ENCODE measurements at regions not wholly inside any gene's neighbourhood (a gene's known extent, or its start where the extent isn't known, plus 50 kb on each side); places are given as distances from the start of the nearest gene placed in this dataset.

DNA sequence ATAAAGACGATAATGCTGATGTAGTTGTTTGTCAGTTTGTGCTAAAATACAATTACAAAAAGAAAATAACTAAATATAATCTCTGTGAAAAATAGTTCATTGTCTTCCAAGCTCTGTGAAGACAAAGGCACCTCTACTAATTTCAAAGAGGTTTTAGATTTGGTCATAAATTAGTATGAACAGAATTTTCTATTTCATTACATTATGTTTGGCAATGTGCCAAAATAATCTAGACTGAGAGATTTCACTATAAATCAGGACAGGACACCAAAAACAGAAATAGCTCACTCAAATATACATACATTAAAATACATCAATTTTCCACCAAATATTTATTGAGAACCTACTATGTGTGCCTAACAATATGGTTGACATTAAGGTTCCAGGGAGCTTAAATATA, 264.9 kb upstream of the CCDC54 start:
- Histone ChIP-seq H3K27me3 (ENCODE audit: insufficient read depth, poor library complexity, severe bottlenecking) (no peaks in the 10 kb centered on the region), H3K36me3 (ENCODE audit: low read depth) (no peaks in the 10 kb centered on the region), H3K27ac (ENCODE audit: poor library complexity, severe bottlenecking) (no peak overlapping the region), H3K4me3 (ENCODE audit: severe bottlenecking) (no peak overlapping the region), H3K9me3 (ENCODE audit: severe bottlenecking) (no peaks in the 10 kb centered on the region), H3K4me1 (ENCODE audit: insufficient read depth, poor library complexity, severe bottlenecking) (no peaks in the 10 kb centered on the region)
- TF ChIP-seq, protein P1, sequence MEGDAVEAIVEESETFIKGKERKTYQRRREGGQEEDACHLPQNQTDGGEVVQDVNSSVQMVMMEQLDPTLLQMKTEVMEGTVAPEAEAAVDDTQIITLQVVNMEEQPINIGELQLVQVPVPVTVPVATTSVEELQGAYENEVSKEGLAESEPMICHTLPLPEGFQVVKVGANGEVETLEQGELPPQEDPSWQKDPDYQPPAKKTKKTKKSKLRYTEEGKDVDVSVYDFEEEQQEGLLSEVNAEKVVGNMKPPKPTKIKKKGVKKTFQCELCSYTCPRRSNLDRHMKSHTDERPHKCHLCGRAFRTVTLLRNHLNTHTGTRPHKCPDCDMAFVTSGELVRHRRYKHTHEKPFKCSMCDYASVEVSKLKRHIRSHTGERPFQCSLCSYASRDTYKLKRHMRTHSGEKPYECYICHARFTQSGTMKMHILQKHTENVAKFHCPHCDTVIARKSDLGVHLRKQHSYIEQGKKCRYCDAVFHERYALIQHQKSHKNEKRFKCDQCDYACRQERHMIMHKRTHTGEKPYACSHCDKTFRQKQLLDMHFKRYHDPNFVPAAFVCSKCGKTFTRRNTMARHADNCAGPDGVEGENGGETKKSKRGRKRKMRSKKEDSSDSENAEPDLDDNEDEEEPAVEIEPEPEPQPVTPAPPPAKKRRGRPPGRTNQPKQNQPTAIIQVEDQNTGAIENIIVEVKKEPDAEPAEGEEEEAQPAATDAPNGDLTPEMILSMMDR (IDR thresholded peaks at IDR 0.05; ENCODE audit: poor library complexity, severe bottlenecking), result no peak
- DNase-seq (ENCODE audit: low spot score), result no peak
- ATAC-seq (ENCODE audit: low read depth), result no peak

DNA sequence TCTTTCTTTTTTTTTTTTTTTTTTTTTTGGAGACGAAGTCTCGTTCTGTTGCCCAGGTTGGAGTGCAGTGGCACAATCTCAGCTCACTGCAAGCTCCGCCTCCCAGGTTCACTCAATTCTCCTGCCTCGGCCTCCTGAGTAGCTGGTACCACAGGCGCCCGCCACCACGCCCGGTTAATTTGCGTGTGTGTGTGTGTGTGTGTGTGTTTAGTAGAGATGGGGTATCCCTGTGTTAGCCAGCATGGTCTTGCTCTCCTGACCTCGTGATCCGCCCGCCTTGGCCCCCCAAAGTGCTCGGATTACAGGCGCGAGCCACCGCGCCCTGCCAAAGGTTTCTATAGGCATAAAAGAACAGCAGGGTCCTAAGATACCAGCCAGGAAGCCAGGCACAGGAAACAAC, 261.0 kb upstream of the CCDC54 start:
- ATAC-seq (ENCODE audit: low read depth), result no peak
- Histone ChIP-seq H3K4me1 (ENCODE audit: insufficient read depth, poor library complexity, severe bottlenecking) (no peaks in the 10 kb centered on the region), H3K4me3 (ENCODE audit: severe bottlenecking) (no peak overlapping the region), H3K36me3 (ENCODE audit: low read depth) (no peaks in the 10 kb centered on the region), H3K27ac (ENCODE audit: poor library complexity, severe bottlenecking) (no peak overlapping the region), H3K9me3 (ENCODE audit: severe bottlenecking) (no peaks in the 10 kb centered on the region), H3K27me3 (ENCODE audit: insufficient read depth, poor library complexity, severe bottlenecking) (no peaks in the 10 kb centered on the region)
- no peak for DNase-seq (ENCODE audit: low spot score)
- TF ChIP-seq, protein P1 (IDR thresholded peaks at IDR 0.05; ENCODE audit: poor library complexity, severe bottlenecking), result no peak

DNA sequence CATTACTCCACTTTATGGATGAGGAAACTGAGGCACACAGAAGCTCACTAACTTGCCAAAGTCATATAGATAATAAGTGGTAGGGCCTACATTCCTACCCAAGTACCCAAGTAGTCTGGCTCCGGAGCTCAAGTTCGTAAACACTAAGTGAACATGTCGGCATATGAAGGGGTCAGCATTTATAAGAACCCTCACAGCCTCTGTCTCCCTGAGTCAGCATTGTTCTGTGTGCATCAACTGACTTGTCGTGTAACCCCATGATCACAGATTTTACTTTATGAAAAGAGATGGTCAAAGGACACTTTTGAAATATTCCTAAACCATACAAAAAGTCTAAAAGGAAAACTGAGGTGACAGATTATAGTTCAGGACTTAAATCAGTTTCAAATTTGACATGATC, 260.1 kb upstream of the CCDC54 start:
- Histone ChIP-seq H3K27me3 (ENCODE audit: insufficient read depth, poor library complexity, severe bottlenecking) (no peaks in the 10 kb centered on the region), H3K4me3 (ENCODE audit: severe bottlenecking) (no peak overlapping the region), H3K9me3 (ENCODE audit: severe bottlenecking) (no peaks in the 10 kb centered on the region), H3K36me3 (ENCODE audit: low read depth) (no peaks in the 10 kb centered on the region), H3K4me1 (ENCODE audit: insufficient read depth, poor library complexity, severe bottlenecking) (no peaks in the 10 kb centered on the region), H3K27ac (ENCODE audit: poor library complexity, severe bottlenecking) (no peak overlapping the region)
- TF ChIP-seq, protein P1 (IDR thresholded peaks at IDR 0.05; ENCODE audit: poor library complexity, severe bottlenecking), result no peak
- no peak for ATAC-seq (ENCODE audit: low read depth)
- DNase-seq (ENCODE audit: low spot score), result no peak

DNA sequence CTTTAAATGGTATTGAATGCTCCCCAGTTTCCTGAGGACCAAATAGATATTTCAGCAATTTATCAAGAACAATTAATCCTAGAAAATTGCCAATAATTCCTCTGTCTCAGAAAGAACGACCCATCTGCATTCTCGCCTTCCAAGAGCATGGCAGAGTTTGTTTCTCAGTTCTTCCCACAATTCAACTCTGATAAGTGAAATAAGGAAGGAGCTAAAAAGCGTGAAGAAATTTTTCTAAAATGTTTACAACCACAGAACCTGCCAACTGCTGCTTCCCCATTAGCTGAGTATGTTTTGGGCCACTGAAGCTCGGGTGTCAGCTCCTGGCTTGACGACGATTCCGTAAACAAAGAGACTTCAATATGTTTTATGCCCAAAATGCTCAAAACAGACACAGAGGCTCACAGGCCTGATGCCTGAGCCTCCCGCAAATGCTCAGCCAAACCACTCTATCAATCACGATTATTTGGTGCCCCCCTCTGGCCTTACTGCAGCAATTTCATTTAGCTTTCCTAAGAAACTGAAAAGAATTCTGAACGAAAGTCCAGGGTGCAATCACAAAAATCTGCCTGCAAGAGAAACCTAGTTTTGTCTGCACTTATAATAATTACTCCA, 259.2 kb upstream of the CCDC54 start:
- no peaks in the 10 kb centered on the region for H3K4me1 ChIP-seq (ENCODE audit: insufficient read depth, poor library complexity, severe bottlenecking)
- TF ChIP-seq, protein P1 (IDR thresholded peaks at IDR 0.05; ENCODE audit: poor library complexity, severe bottlenecking), result peak; percentile 67
- H3K4me3 ChIP-seq (ENCODE audit: severe bottlenecking), result no peak overlapping the region
- no peaks in the 10 kb centered on the region for H3K36me3 ChIP-seq (ENCODE audit: low read depth)
- no peaks in the 10 kb centered on the region for H3K9me3 ChIP-seq (ENCODE audit: severe bottlenecking)
- no peak overlapping the region for H3K27ac ChIP-seq (ENCODE audit: poor library complexity, severe bottlenecking)
- no peaks in the 10 kb centered on the region for H3K27me3 ChIP-seq (ENCODE audit: insufficient read depth, poor library complexity, severe bottlenecking)
- DNase-seq (ENCODE audit: low spot score) (no peak), ATAC-seq (ENCODE audit: low read depth) (0 out of 3 replicates have a peak, but pooled peaks have one; percentile 45)

DNA sequence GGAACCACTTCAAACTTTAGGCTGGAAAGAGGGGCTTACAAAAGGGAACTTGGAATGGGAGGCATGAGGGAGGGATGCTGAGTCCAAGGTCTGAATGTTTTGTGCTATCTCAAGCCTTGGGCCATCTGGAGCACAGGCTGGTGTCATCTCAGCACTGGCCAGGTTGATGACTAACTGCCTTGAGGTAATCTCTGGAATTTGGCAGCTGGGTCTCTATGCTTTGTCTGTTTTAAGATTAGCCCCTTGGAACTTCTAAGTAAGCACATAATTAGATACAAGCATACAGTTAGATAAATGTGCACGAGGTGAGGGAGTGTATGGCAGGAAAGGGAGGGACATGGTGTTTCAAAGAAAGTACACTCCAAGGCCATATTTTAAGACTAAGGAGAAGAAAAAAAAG, 252.4 kb upstream of the CCDC54 start:
- H3K36me3 ChIP-seq (ENCODE audit: low read depth), result no peaks in the 10 kb centered on the region
- DNase-seq (ENCODE audit: low spot score) (no peak), ATAC-seq (ENCODE audit: low read depth) (peak; percentile 80)
- no peak overlapping the region for H3K4me3 ChIP-seq (ENCODE audit: severe bottlenecking)
- H3K27ac ChIP-seq (ENCODE audit: poor library complexity, severe bottlenecking), result no peak overlapping the region
- no peaks in the 10 kb centered on the region for H3K4me1 ChIP-seq (ENCODE audit: insufficient read depth, poor library complexity, severe bottlenecking)
- TF ChIP-seq, protein P1 (IDR thresholded peaks at IDR 0.05; ENCODE audit: poor library complexity, severe bottlenecking), result no peak
- no peaks in the 10 kb centered on the region for H3K27me3 ChIP-seq (ENCODE audit: insufficient read depth, poor library complexity, severe bottlenecking)
- no peaks in the 10 kb centered on the region for H3K9me3 ChIP-seq (ENCODE audit: severe bottlenecking)
